ENCODE measurements at regions not wholly inside any gene's neighbourhood (a gene's known extent, or its start where the extent isn't known, plus 50 kb on each side); places are given as distances from the start of the nearest gene placed in this dataset.

- DNase-seq (ENCODE audit: low read depth in 2 of 2) = no peak
Measured at GRCh38 chr3:137420198-137420995, 343.7 kb upstream of the SOX14 start.

GRCh38 chr3:137438561-137438960, 325.6 kb upstream of the SOX14 start:
- DNase-seq (ENCODE audit: low read depth in 2 of 2) = no peak

GRCh38 chr3:137460944-137461343, 303.2 kb upstream of the SOX14 start:
- DNase-seq (ENCODE audit: low read depth in 2 of 2) = no peak

- no peak for DNase-seq (ENCODE audit: low read depth in 2 of 2)
Measured at GRCh38 chr3:137463131-137463530, 301.0 kb upstream of the SOX14 start.

- no peak for DNase-seq (ENCODE audit: low read depth in 2 of 2)
Measured at GRCh38 chr3:137464341-137464740, 299.8 kb upstream of the SOX14 start.

- DNase-seq (ENCODE audit: low read depth in 2 of 2) = no peak
Measured at GRCh38 chr3:137468446-137468845, 295.7 kb upstream of the SOX14 start.

GRCh38 chr3:137469263-137469662, 294.9 kb upstream of the SOX14 start:
- no peak for DNase-seq (ENCODE audit: low read depth in 2 of 2)

GRCh38 chr3:137471130-137471529, 293.0 kb upstream of the SOX14 start:
- DNase-seq (ENCODE audit: low read depth in 2 of 2) = no peak

GRCh38 chr3:137471558-137472204, 292.4 kb upstream of the SOX14 start:
- no peak for DNase-seq (ENCODE audit: low read depth in 2 of 2)

GRCh38 chr3:137477614-137478013, 286.5 kb upstream of the SOX14 start:
- DNase-seq (ENCODE audit: low read depth in 2 of 2) = no peak

- DNase-seq (ENCODE audit: low read depth in 2 of 2) = no peak
Measured at GRCh38 chr3:137509354-137510045, 254.6 kb upstream of the SOX14 start.

- no peak for DNase-seq (ENCODE audit: low read depth in 2 of 2)
Measured at GRCh38 chr3:137511655-137512054, 252.5 kb upstream of the SOX14 start.

- DNase-seq (ENCODE audit: low read depth in 2 of 2) = no peak
Measured at GRCh38 chr3:137514853-137515252, 249.3 kb upstream of the SOX14 start.

GRCh38 chr3:137519602-137520001, 244.5 kb upstream of the SOX14 start:
- no peak for DNase-seq (ENCODE audit: low read depth in 2 of 2)

- no peak for DNase-seq (ENCODE audit: low read depth in 2 of 2)
Measured at GRCh38 chr3:137524751-137525150, 239.4 kb upstream of the SOX14 start.

GRCh38 chr3:137525471-137525870, 238.6 kb upstream of the SOX14 start:
- DNase-seq (ENCODE audit: low read depth in 2 of 2) = no peak

- DNase-seq (ENCODE audit: low read depth in 2 of 2) = no peak
Measured at GRCh38 chr3:137542049-137542448, 222.1 kb upstream of the SOX14 start.

GRCh38 chr3:137554242-137554641, 209.9 kb upstream of the SOX14 start:
- DNase-seq (ENCODE audit: low read depth in 2 of 2) = no peak

GRCh38 chr3:137568880-137569279, 195.2 kb upstream of the SOX14 start:
- no peak for DNase-seq (ENCODE audit: low read depth in 2 of 2)

- DNase-seq (ENCODE audit: low read depth in 2 of 2) = no peak
Measured at GRCh38 chr3:137572931-137573330, 191.2 kb upstream of the SOX14 start.

GRCh38 chr3:137582484-137582883, 181.6 kb upstream of the SOX14 start:
- no peak for DNase-seq (ENCODE audit: low read depth in 2 of 2)

- no peak for DNase-seq (ENCODE audit: low read depth in 2 of 2)
Measured at GRCh38 chr3:137583256-137583655, 180.9 kb upstream of the SOX14 start.

GRCh38 chr3:137588871-137589270, 175.2 kb upstream of the SOX14 start:
- no peak for DNase-seq (ENCODE audit: low read depth in 2 of 2)

Data from fibroblast of skin of left quadriceps (primary cell).